Astrocyte of the spinal cord (primary cell): ENCODE measurements at regions not wholly inside any gene's neighbourhood (a gene's known extent, or its start where the extent isn't known, plus 50 kb on each side); places are given as distances from the start of the nearest gene placed in this dataset.

ENCODE experiments used
- DNase-seq: peaks from one replicate; pipeline ENCODE4 v3.0.0; 2011; ENCODE audit warnings: low read depth, low spot score
- H3K4me3 ChIP-seq: 2 replicates; pipeline ENCODE4 v1.5.1; 2011; ENCODE audit warnings: low read depth, mild to moderate bottlenecking, low read length, moderate library complexity
- in situ Hi-C: cut with HindIII; loops from 2 replicates; pipeline ENCODE4 v1.10.0; 2017; ENCODE audit warnings: low sequenced_read_pairs
- TF ChIP-seq, protein P1 (sequence below): IDR thresholded peaks from 2 replicates; pipeline ENCODE4 v1.5.1; 2012; ENCODE audit warnings: low read depth, mild to moderate bottlenecking, low read length, inconsistent platforms

DNA sequence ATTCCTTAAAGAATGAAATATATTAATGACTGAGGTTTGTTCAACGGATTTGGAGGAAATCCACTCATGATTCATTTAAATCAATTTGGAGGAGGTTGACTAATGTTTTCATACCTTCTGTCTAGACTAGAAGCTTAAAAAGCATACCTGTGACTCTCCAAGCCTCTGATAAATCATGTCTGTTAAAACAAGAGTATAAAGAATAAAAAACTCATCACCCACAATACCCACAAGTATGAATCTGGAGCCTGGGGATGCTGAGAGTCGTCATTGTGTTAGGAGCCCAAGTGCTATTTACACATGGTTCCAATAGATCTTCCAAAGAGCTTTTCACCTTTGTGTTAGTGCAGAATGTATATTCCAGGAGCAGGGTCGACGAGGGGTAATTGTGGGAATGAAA, 86.8 kb upstream of the ADAMTS20 start:
- in situ Hi-C loops: no loop called here
- no peak overlapping the region for H3K4me3 ChIP-seq
- no peak for DNase-seq
- TF ChIP-seq, protein P1, sequence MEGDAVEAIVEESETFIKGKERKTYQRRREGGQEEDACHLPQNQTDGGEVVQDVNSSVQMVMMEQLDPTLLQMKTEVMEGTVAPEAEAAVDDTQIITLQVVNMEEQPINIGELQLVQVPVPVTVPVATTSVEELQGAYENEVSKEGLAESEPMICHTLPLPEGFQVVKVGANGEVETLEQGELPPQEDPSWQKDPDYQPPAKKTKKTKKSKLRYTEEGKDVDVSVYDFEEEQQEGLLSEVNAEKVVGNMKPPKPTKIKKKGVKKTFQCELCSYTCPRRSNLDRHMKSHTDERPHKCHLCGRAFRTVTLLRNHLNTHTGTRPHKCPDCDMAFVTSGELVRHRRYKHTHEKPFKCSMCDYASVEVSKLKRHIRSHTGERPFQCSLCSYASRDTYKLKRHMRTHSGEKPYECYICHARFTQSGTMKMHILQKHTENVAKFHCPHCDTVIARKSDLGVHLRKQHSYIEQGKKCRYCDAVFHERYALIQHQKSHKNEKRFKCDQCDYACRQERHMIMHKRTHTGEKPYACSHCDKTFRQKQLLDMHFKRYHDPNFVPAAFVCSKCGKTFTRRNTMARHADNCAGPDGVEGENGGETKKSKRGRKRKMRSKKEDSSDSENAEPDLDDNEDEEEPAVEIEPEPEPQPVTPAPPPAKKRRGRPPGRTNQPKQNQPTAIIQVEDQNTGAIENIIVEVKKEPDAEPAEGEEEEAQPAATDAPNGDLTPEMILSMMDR: no peak

GRCh38 chr12:43636725-43637463, 84.9 kb upstream of the ADAMTS20 start:
- TF ChIP-seq, protein P1: no peak
- no peak overlapping the region for H3K4me3 ChIP-seq
- DNase-seq: no peak
- in situ Hi-C loops: no loop called here

DNA sequence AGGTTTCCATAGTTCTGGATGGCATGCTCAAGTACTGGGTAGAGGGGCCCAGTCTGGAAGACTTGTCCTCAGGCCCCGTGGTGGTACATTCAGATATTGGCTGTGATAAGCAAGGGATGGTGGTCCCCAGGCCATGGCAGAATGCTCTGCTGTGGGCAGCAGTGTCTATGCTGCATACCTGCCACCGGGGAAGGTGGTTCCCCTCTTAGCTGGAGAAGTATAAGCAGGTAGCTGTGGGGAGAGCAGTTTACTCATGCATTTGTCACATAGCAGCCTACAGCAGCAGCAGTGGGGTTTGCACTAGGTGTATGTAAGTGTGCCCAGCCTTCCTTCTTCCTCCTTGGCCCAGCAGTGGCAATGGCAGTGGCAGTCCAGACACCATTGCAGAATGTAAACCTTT, 69.3 kb upstream of the ADAMTS20 start:
- DNase-seq: no peak
- in situ Hi-C loops: no loop called here
- TF ChIP-seq, protein P1: no peak
- no peak overlapping the region for H3K4me3 ChIP-seq

DNA sequence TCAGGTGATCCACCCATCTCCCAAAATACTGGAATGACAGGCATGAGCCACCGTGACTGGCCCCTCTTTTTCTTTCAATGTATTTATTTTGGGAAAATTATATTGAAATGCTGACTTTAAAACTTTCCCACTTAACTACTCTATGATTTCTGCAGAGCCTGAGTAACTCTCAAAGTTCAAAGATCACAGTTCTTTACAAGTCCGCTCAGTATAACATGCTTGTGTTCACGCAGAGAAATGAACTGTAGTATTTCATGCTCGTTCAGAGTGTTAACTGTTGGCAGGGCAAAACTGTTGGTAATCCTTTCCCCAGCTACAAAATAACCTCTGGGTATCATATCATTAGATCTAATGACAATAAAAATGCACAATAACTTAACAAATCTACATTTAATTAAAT, 50.7 kb upstream of the ADAMTS20 start:
- in situ Hi-C loops: no loop called here
- H3K4me3 ChIP-seq: no peak overlapping the region
- no peak for DNase-seq
- TF ChIP-seq, protein P1: no peak
